GM23338 (cell line): ENCODE measurements at regions not wholly inside any gene's neighbourhood (a gene's known extent, or its start where the extent isn't known, plus 50 kb on each side); places are given as distances from the start of the nearest gene placed in this dataset.

ENCODE experiments used
- ATAC-seq: fragments of 200-7000 bp; cut with Tn5 transposase; 3 replicates; pipeline ENCODE4 v1.9.1; 2020
- DNase-seq: peaks from one replicate; pipeline ENCODE4 v3.0.0-alpha.2; 2015; ENCODE audit warnings: low spot score
- H2AFZ ChIP-seq: fragments of 200-600 bp; sonication (generic); 2 replicates; pipeline ENCODE4 v1.8.0; 2016; ENCODE audit warnings: antibody characterized with exemption, mild to moderate bottlenecking, moderate library complexity
- H3F3A ChIP-seq: fragments of 200-600 bp; sonication (generic); replicated peaks from 2 replicates; pipeline ENCODE4 v1.8.0; 2017; ENCODE audit warnings: antibody characterized with exemption, mixed run types, low read depth
- H3K27ac ChIP-seq: fragments of 200-600 bp; sonication (generic); 2 replicates; pipeline ENCODE4 v1.6.1; 2016; ENCODE audit warnings: low read depth
- H3K27me3 ChIP-seq: fragments of 200-600 bp; sonication (generic); 2 replicates; pipeline ENCODE4 v1.8.0; 2016; ENCODE audit warnings: mild to moderate bottlenecking, mixed run types, moderate library complexity; ENCODE audit not compliant: insufficient read depth
- H3K36me3 ChIP-seq: fragments of 200-600 bp; sonication (generic); 2 replicates; pipeline ENCODE4 v1.8.0; 2016; ENCODE audit warnings: mild to moderate bottlenecking; ENCODE audit not compliant: insufficient read depth
- H3K4me1 ChIP-seq: fragments of 200-600 bp; sonication (generic); 2 replicates; pipeline ENCODE4 v1.8.0; 2016; ENCODE audit warnings: mild to moderate bottlenecking, moderate library complexity; ENCODE audit not compliant: insufficient read depth
- H3K4me2 ChIP-seq: fragments of 200-600 bp; sonication (generic); 2 replicates; pipeline ENCODE4 v1.7.1; 2017; ENCODE audit warnings: mixed run types
- H3K4me3 ChIP-seq: fragments of 200-600 bp; sonication (generic); 2 replicates; pipeline ENCODE4 v1.6.1; 2016; ENCODE audit warnings: mixed run types
- H3K79me2 ChIP-seq: fragments of 200-600 bp; sonication (generic); replicated peaks from 2 replicates; pipeline ENCODE4 v1.8.0; 2017; ENCODE audit warnings: mild to moderate bottlenecking; ENCODE audit not compliant: insufficient read depth
- H3K9me2 ChIP-seq: fragments of 200-600 bp; sonication (generic); 2 replicates; pipeline ENCODE4 v1.8.0; 2017; ENCODE audit not compliant: insufficient read depth
- H4K20me1 ChIP-seq: fragments of 200-600 bp; sonication (generic); replicated peaks from 2 replicates; pipeline ENCODE4 v1.8.0; 2017; ENCODE audit warnings: mild to moderate bottlenecking; ENCODE audit not compliant: insufficient read depth
- H3K27ac Mint-ChIP-seq: 2 replicates; pipeline ENCODE4 v1.8.0; 2020; ENCODE audit warnings: inconsistent platforms, mild to moderate bottlenecking, moderate library complexity, mixed read lengths
- H3K27me3 Mint-ChIP-seq: 3 replicates; pipeline ENCODE4 v1.8.0; 2022; ENCODE audit warnings: low read depth, mild to moderate bottlenecking, moderate library complexity, mixed read lengths, inconsistent platforms; ENCODE audit not compliant: insufficient read depth, poor library complexity
- H3K36me3 Mint-ChIP-seq: 3 replicates; pipeline ENCODE4 v1.8.0; 2021; ENCODE audit warnings: low read depth, mild to moderate bottlenecking, inconsistent platforms, moderate library complexity, mixed read lengths
- H3K4me1 Mint-ChIP-seq: 3 replicates; pipeline ENCODE4 v1.8.0; 2020; ENCODE audit warnings: mild to moderate bottlenecking, inconsistent platforms, mixed read lengths
- H3K4me3 Mint-ChIP-seq: 3 replicates; pipeline ENCODE4 v1.8.0; 2021; ENCODE audit warnings: moderate library complexity, mild to moderate bottlenecking, inconsistent platforms, mixed read lengths
- H3K9me3 Mint-ChIP-seq: 3 replicates; pipeline ENCODE4 v1.8.0; 2020; ENCODE audit warnings: moderate library complexity, mild to moderate bottlenecking, inconsistent platforms, mixed read lengths
- CREB1 ChIP-seq: fragments of 250-450 bp; sonication (Bioruptor Pico); IDR thresholded peaks from 2 replicates; pipeline ENCODE4 v1.5.0; 2020; ENCODE audit warnings: low read depth, mild to moderate bottlenecking, moderate library complexity
- CTCF ChIP-seq, 2 experiments: fragments of 200-600 bp in 1 of 2; sonication (generic) in 1 of 2; conservative IDR thresholded peaks; 2 replicates each; pipeline versions ENCODE4 v1.5.1 to v1.6.1; 2016 to 2017; ENCODE audit warnings: antibody characterized with exemption in 2 of 2, low read depth in 2 of 2, mild to moderate bottlenecking in 2 of 2, moderate library complexity in 1 of 2
- ETS1 ChIP-seq: IDR thresholded peaks from 2 replicates; pipeline ENCODE4 v1.6.1; 2016; ENCODE audit warnings: antibody characterized with exemption
- EZH2 ChIP-seq: fragments of 200-600 bp; sonication (generic); IDR thresholded peaks from one replicate; pipeline ENCODE4 v1.8.0; 2017; ENCODE audit warnings: antibody characterized with exemption, mild to moderate bottlenecking, low read depth; ENCODE audit not compliant: unreplicated experiment
- EZH2phosphoT487 ChIP-seq: fragments of 200-600 bp; sonication (generic); IDR thresholded peaks from one replicate; pipeline ENCODE4 v1.8.1; 2018; ENCODE audit warnings: antibody characterized with exemption; ENCODE audit not compliant: unreplicated experiment
- JUNB ChIP-seq: IDR thresholded peaks from one replicate; pipeline ENCODE4 v1.6.1; 2016; ENCODE audit warnings: antibody characterized with exemption; ENCODE audit not compliant: unreplicated experiment
- NANOG ChIP-seq: IDR thresholded peaks from 2 replicates; pipeline ENCODE4 v1.6.1; 2016; ENCODE audit warnings: antibody characterized with exemption, borderline replicate concordance
- POLR2AphosphoS5 ChIP-seq: IDR thresholded peaks from 2 replicates; pipeline ENCODE4 v1.6.1; 2016; ENCODE audit warnings: antibody characterized with exemption, low read depth
- STAT1 ChIP-seq: IDR thresholded peaks from one replicate; pipeline ENCODE4 v1.6.1; 2016; ENCODE audit warnings: antibody characterized with exemption; ENCODE audit not compliant: unreplicated experiment
- ZNF114 ChIP-seq: fragments of 250-450 bp; sonication (Bioruptor Pico); IDR thresholded peaks from 2 replicates; pipeline ENCODE4 v1.5.0; 2020; ENCODE audit warnings: mild to moderate bottlenecking, moderate library complexity
- ZNF331 ChIP-seq: fragments of 250-450 bp; sonication (Bioruptor Pico); IDR thresholded peaks from 2 replicates; pipeline ENCODE4 v1.5.0; 2020; ENCODE audit warnings: low read depth, mild to moderate bottlenecking, moderate library complexity
- ZNF462 ChIP-seq: fragments of 250-450 bp; sonication (Bioruptor Pico); IDR thresholded peaks from 2 replicates; pipeline ENCODE4 v1.5.0; 2020; ENCODE audit warnings: mild to moderate bottlenecking, moderate library complexity
- TF ChIP-seq, protein P1 (sequence below): IDR thresholded peaks from one replicate; pipeline ENCODE4 v1.6.1; 2018; ENCODE audit warnings: antibody characterized with exemption; ENCODE audit not compliant: unreplicated experiment

DNA sequence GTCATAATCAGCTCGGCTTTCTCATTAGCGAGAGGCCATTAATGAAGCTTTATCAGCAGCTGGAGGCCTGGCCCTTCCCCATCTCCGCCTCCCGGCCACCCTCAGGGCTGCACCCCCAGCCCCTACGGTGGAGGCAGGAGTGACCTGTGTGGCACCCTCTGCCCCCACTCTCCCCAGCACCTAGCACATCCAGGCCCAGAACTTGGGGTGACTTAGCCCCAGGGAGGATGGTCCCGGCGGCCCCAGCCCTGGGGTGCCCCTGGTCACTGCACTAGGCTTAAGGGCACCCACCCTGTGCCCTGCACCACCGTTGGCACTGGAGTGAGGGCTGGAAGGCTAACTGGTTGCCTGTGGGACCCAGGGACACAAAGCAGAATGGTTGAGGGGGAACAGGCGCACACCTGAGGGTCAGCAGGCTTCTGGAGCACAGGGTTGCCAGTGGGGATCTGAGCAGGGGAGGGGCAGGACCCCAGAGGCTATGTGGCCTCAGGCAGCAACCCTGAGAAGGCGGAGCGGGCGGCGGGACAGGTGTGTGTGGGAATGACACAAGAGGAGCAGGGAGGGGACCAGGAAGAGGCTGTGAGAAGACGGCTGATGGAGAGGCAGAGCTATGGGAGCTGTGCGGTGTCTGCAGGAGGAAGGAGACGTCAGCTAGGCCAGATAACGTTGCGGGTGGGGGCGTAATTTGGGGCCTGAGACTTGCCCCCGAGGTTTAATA lies 120.2 kb downstream of the FAM53A start:
- Histone ChIP-seq H3F3A (no peaks in the 10 kb centered on the region), H3K4me2 (no peak overlapping the region), H3K36me3 (no peaks in the 10 kb centered on the region), H4K20me1 (no peaks in the 10 kb centered on the region), H3K4me3 (no peak overlapping the region), H3K9me2 (no peaks in the 10 kb centered on the region), H3K4me1 (peaks cover 6% of the 10 kb centered on the region; the same call in 1 of the 2 replicates), H2AFZ (no peak overlapping the region), H3K27ac (no peak overlapping the region), H3K27me3 (no peaks in the 10 kb centered on the region), H3K79me2 (no peaks in the 10 kb centered on the region)
- no peaks in the 10 kb centered on the region for H3K36me3 Mint-ChIP-seq
- H3K27ac Mint-ChIP-seq = no peak overlapping the region
- peaks cover 2% of the 10 kb centered on the region; the same call in 2 of the 3 replicates for H3K4me1 Mint-ChIP-seq
- no peaks in the 10 kb centered on the region for H3K9me3 Mint-ChIP-seq
- H3K27me3 Mint-ChIP-seq = peaks cover 18% of the 10 kb centered on the region
- TF ChIP-seq, protein P1, sequence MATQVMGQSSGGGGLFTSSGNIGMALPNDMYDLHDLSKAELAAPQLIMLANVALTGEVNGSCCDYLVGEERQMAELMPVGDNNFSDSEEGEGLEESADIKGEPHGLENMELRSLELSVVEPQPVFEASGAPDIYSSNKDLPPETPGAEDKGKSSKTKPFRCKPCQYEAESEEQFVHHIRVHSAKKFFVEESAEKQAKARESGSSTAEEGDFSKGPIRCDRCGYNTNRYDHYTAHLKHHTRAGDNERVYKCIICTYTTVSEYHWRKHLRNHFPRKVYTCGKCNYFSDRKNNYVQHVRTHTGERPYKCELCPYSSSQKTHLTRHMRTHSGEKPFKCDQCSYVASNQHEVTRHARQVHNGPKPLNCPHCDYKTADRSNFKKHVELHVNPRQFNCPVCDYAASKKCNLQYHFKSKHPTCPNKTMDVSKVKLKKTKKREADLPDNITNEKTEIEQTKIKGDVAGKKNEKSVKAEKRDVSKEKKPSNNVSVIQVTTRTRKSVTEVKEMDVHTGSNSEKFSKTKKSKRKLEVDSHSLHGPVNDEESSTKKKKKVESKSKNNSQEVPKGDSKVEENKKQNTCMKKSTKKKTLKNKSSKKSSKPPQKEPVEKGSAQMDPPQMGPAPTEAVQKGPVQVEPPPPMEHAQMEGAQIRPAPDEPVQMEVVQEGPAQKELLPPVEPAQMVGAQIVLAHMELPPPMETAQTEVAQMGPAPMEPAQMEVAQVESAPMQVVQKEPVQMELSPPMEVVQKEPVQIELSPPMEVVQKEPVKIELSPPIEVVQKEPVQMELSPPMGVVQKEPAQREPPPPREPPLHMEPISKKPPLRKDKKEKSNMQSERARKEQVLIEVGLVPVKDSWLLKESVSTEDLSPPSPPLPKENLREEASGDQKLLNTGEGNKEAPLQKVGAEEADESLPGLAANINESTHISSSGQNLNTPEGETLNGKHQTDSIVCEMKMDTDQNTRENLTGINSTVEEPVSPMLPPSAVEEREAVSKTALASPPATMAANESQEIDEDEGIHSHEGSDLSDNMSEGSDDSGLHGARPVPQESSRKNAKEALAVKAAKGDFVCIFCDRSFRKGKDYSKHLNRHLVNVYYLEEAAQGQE = no peak
- TF ChIP-seq STAT1 = no peak
- TF ChIP-seq ETS1 = no peak
- TF ChIP-seq ZNF331 = no peak
- TF ChIP-seq ZNF462 (CRISPR knock-in tag) = no peak
- no peak for TF ChIP-seq EZH2
- no peak for TF ChIP-seq CTCF (conservative IDR thresholded peaks at IDR 0.05; ENCODE audit: low read depth in 2 of 2)
- no peak for TF ChIP-seq JUNB
- no peak for TF ChIP-seq ZNF114 (CRISPR knock-in tag)
- no peak for TF ChIP-seq EZH2phosphoT487
- no peak for TF ChIP-seq POLR2AphosphoS5
- no peak for TF ChIP-seq NANOG
- no peak for TF ChIP-seq CREB1 (CRISPR knock-in tag)
- ATAC-seq (no peak), DNase-seq (no peak)
- H3K4me3 Mint-ChIP-seq = no peak overlapping the region
